ENCODE measurements at regions not wholly inside any gene's neighbourhood (a gene's known extent, or its start where the extent isn't known, plus 50 kb on each side); places are given as distances from the start of the nearest gene placed in this dataset.

GRCh38 chr13:24110011-24110410, 50.5 kb upstream of the SPATA13 start:
- no peak for FAIRE-seq
- no peak for DNase-seq (ENCODE audit: low spot score)
